SKM-1 (cell line): ENCODE measurements at regions not wholly inside any gene's neighbourhood (a gene's known extent, or its start where the extent isn't known, plus 50 kb on each side); places are given as distances from the start of the nearest gene placed in this dataset.

Experiments used
- DNase-seq: peaks from one replicate; lab custom pipeline; 2025; ENCODE audit not compliant: unreplicated experiment; lab: John Stamatoyannopoulos, UW

GRCh38 chr4:80124246-80125211 is 51.5 kb upstream of the ANTXR2 start:
- no peak for DNase-seq
